ENCODE measurements at regions not wholly inside any gene's neighbourhood (a gene's known extent, or its start where the extent isn't known, plus 50 kb on each side); places are given as distances from the start of the nearest gene placed in this dataset.
"Not testable (repeated sequence)": the region's sequence is repeated elsewhere in the genome, so short reads cannot be mapped to it uniquely, and the experiment has no call there.

DNA sequence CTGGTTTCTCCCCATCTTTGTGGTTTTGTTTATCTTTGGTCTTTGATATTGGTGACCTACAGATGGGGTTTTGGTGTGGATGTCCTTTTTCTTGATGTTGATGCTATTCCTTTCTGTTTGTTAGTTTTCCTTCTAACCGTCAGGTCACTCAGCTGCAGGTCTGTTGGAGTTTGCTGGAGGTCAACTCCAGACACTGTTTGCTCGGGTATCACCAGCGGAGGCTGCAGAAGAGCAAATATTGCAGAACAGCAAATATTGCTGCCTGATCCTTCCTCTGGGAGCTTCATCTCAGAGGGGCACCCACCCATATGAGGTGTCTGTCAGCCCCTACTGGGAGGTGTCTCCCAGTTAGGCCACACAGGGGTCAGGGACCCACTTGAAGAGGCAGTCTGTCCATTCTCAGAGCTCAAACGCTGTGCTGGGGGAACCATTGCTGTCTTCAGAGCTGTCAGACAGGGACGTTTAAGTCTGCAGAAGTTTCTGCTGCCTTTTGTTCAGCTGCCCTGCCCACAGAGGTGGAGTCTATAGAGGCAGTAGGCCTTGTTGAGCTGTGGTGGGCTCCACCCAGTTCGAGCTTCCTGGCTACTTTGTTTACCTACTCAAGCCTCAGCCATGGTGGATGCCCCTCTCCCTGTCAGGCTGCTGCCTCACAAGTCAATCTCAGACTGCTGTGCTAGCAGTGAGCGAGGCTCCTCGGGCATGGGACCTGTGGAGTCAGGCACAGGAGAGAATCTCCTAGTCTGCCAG, 94.8 kb upstream of the BNIP2 start:
- DNase-seq, result not testable (repeated sequence)

DNA sequence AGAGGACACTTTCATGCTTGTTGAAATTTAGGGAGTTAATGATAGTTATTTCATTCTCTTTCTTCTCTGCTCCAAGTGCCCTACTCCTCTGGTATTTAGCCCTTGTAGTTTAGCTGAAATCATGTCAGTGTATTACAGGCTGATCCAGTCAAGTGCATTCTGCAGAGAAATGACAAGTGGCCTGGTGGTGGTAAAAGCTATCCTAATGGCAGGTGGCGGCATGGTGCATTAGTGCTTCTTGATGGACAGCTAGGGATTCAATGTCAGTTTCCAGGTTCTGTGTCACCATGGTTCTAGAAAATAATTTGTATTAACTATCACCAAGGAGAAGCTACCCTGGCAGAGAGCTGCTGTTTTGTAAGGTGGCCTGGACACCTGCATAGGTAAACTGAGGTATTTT, 90.0 kb upstream of the BNIP2 start:
- no peak for DNase-seq

DNA sequence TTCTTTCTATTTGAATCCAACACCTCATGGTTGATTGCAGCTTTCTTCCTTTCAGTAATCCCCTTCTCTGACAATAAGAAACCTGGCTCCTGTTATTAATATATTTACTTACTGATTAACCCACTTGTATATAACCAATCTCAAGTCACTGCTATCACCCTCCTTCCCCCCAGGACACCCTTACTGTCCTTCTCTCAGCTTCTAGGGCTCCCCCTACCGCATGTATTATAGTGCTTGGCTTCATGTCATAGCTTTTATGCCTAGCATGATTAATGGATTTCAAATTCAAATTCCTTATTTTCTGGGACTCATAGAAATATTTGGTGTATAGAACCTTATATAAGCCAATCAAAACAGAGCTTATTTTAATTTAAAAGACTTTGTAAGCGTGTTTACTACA, 75.7 kb upstream of the BNIP2 start:
- DNase-seq, result no peak

DNA sequence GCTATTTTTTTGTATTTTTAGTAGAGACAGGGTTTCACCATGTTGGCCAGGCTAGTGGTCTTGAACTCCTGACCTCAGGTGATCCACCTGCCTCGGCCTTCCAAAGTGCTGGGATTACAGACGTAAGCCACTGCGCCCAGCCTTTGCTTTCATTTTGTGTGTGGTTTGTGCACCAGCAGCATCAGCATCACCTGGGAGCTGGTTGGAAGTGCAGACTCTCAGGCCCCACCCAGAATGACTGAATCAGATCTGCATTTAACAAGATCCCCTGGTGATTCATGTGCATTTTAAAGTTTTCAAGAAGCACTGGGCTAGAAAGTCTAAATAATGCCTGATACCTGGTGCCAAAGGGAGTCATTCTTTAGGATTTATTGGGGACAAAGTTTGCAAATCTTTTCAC, 73.4 kb upstream of the BNIP2 start:
- DNase-seq, result no peak

DNA sequence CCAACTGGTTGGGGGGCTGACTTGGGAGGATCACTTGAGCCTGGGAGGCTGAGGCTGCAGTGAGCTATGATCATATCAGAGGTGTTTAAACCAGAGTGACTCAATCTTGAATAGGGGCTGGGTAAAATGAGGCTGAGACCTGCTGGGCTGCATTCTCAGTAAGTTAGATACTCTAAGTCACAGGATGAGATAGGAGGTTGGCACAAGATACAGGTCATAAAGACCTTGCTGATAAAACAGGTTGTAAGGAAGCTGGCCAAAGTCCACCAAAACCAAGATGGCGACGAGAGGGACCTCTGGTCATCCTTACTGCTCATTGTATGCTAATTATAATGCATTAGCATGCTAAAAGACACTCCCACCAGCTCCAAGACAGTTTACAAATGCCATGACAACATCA, 71.1 kb upstream of the BNIP2 start:
- not testable (repeated sequence) for DNase-seq

DNA sequence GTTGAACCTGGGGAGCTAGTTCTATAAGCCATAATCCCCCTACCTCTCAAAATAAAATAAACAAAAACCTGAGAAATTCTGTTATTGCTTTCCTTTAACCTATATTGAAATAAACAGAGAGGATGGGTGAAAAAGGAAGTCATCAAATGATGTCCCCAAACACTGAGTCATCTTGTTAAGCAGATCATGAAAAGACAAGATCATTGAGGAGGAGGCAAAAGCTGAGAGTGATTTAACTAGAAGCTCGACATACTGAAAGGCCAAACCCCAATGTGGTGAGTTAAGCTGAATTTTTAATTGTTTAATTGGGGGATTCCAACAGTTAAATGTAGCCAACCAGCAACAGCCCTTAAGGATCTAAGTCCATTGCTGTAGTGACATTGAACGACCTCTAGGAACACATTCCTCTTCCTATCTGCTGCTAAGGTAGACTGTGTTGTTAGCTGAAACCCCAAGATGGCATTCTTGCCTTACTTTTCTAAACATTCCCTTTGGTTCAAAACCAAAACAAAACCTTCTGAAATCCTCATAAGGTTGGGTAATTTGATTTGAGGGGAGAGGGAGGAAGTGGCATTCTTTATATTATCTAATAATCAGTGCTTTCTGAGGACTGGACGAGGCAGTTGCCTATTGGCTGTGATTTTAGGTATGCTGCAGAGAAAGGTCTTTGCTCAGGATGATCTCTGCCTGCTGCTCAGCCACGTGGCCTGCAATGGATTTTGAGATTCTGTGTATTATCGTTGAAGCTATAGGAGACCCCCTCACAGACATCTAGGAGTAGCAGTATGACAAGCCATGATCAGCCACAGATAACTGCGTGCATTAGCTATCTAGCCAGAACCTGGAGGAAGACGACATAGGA, 62.7 kb upstream of the BNIP2 start:
- peak; percentile 3 for DNase-seq

DNA sequence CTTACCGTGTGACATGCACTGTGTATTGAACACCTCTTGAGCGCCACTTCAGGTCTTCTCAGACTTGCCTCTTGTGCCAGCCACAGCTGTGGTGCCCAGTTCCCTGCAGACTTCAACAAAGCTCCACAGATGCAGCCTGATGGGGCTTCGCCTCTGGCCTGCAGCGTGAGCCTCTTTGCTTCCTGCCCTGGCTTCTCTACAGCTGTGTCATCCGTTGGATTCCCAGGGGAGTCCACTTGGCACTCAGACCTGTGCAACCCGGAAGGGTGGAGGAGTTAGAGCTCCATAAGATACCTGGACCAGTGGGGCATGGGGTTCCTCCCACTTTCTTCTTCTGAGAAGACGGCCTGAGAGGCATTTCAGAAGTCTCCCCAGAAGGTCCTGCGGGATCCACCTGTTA, 57.7 kb upstream of the BNIP2 start:
- no peak for DNase-seq

DNA sequence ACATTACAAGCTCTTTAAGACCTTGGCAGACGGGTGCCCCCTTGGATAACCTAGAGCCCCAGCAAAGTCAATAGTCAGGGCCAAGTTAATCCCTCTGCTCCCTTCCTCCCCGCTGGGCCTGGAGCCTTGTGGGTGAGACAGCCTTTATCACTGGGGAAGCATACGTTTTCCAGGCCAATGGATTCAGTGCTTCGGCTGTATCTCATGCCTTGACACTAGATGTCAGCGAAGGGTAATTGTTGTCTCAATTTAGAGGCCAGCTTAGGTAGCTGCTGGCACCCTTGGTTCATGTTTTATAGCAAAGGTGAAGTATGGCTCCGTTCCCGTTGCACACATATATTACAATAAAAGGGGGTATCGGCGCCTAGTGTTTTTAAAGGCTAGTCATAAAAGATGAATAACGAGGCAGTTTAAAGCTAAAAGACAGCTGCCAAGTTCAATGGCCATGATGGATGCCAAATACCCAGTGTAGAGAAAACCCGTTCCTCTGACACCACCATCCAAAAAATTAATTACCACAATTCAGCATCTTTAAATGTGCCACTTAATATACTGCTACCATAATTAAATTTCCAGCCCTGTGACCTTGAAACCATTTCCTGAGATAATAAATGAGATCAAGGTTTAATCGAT, 52.3 kb upstream of the BNIP2 start:
- DNase-seq, result peak; percentile 14

DNA sequence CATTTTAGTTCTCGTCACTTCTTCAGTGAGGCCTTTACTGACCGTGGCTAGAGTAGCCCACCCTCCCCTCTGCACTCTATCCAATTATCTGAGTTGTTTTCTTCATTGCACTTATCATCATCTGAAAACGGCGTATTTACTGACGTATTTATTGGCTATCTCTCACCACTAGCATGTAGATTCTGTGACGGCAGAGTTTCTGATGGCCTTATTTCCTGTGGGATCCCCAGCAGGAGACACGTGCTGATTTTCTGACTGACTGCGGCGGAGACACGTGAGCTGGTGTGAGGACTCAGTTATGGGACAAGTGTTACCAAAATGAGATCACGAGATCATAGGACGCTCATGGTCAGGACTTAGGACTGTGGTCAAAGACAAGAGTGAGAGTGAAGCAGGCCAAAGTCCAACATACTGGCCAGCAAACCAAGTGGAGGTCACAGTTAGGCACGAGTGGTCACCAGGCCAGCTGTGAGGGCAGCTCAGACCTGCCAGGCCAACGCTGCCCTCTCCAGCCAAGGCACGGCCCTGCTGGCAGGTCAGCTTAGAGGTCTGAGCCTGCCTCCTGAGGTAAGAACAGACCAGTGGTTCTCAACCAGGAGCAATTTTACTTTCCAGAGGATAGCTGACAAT, 50.6 kb upstream of the BNIP2 start:
- DNase-seq, result no peak
